SU-DHL-6 (cell line): ENCODE measurements at regions not wholly inside any gene's neighbourhood (a gene's known extent, or its start where the extent isn't known, plus 50 kb on each side); places are given as distances from the start of the nearest gene placed in this dataset.
"Not testable (repeated sequence)": the region's sequence is repeated elsewhere in the genome, so short reads cannot be mapped to it uniquely, and the experiment has no call there.

Experiments used
- EZH2phosphoT487 ChIP-seq: fragments of 200-600 bp; sonication (generic), shearing (Covaris generic); conservative IDR thresholded peaks from 2 replicates; pipeline ENCODE4 v1.6.1; 2018; ENCODE audit warnings: mild to moderate bottlenecking, antibody characterized with exemption, low read length, moderate library complexity, mixed read lengths
- TF ChIP-seq, protein P1 (sequence below): fragments of 200-600 bp; sonication (generic); IDR thresholded peaks from one replicate; pipeline ENCODE4 v1.5.1; 2017; ENCODE audit warnings: antibody characterized with exemption, mild to moderate bottlenecking, low read length, moderate library complexity; ENCODE audit not compliant: insufficient read depth, poor library complexity, severe bottlenecking

DNA sequence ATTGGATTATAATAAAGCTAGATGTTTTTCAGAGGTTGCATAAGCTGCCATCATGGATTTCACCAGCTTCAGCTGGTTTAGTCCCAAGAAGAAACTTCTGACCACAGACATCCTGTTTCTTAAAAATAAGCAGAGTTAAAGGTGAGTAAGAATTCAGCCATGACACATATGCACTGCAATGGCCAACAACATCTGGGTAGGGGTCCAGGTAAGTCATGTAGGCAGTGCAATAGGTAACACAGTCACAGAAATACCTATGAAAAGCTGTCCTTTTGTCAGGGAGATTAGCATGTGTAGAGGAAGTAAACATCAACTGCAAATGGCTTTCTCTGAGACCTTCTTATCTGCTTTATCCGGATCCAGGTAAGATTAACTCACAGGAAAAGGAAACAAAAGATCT lies 85.6 kb downstream of the PPIAL4G start:
- TF ChIP-seq, protein P1, sequence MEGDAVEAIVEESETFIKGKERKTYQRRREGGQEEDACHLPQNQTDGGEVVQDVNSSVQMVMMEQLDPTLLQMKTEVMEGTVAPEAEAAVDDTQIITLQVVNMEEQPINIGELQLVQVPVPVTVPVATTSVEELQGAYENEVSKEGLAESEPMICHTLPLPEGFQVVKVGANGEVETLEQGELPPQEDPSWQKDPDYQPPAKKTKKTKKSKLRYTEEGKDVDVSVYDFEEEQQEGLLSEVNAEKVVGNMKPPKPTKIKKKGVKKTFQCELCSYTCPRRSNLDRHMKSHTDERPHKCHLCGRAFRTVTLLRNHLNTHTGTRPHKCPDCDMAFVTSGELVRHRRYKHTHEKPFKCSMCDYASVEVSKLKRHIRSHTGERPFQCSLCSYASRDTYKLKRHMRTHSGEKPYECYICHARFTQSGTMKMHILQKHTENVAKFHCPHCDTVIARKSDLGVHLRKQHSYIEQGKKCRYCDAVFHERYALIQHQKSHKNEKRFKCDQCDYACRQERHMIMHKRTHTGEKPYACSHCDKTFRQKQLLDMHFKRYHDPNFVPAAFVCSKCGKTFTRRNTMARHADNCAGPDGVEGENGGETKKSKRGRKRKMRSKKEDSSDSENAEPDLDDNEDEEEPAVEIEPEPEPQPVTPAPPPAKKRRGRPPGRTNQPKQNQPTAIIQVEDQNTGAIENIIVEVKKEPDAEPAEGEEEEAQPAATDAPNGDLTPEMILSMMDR, result not testable (repeated sequence)
- TF ChIP-seq EZH2phosphoT487, result not testable (repeated sequence)
